Pancreas (tissue), 10 donors: ENCODE measurements at regions not wholly inside any gene's neighbourhood (a gene's known extent, or its start where the extent isn't known, plus 50 kb on each side); places are given as distances from the start of the nearest gene placed in this dataset.
A peak's percentile ranks its signal among the peaks of the same experiment; 100 is the strongest.

Experiments used
- ATAC-seq, 4 donors: fragments of 200-7000 bp; cut with Tn5 transposase; one replicate each; pipeline versions ENCODE4 v1.8.0 to v1.9.1; 2020; ENCODE audit warnings: mild to moderate bottlenecking in 4 of 4, moderate library complexity in 4 of 4
- DNase-seq, 6 donors: peaks; one replicate each; pipeline ENCODE4 v3.0.0-alpha.2; 2020
- FAIRE-seq: peaks from 2 replicates; lab custom pipeline; 2012; peaks lifted over from hg19 to GRCh38; lab: Jason Lieb, UNC
- H3K27ac ChIP-seq, 4 donors: fragments of 200-600 bp; sonication (generic); 1 replicate in 3 of 4; 2 replicates in 1 of 4; pipeline versions ENCODE4 v1.5.0 to v1.8.0; 2020
- H3K27me3 ChIP-seq, 4 donors: fragments of 200-600 bp; one replicate each; pipeline ENCODE4 v1.8.0; 2021
- H3K36me3 ChIP-seq, 3 donors: fragments of 200-600 bp; sonication (generic) in 1 of 3; one replicate each; pipeline versions ENCODE4 v1.5.0 to v1.8.0; 2020 to 2021
- H3K4me1 ChIP-seq, 3 donors: fragments of 200-600 bp; one replicate each; pipeline ENCODE4 v1.8.0; 2021
- H3K4me3 ChIP-seq, 4 donors: fragments of 200-600 bp; sonication (generic) in 2 of 4; one replicate each; pipeline versions ENCODE4 v1.5.0 to v1.8.0; 2020 to 2021
- H3K9me3 ChIP-seq, 4 donors: fragments of 200-600 bp; one replicate each; pipeline ENCODE4 v1.8.0; 2021
- WGBS, 2 donors: extraction: QIAGEN DNeasy Blood & Tissue Kit; methylation state at CpG; one replicate each; pipeline ENCODE4 v1.1.7; 2013; 5-methylcytosine and 5-hydroxymethylcytosine counted together
- intact Hi-C, 3 donors: fragments of 100-400 bp; cut with DNase I; formaldehyde crosslinking; loops; one replicate each; pipeline versions ENCODE4 v1.11.1 to v1.14.2; 2022
- TF ChIP-seq, protein P1 (sequence below), 4 donors: fragments of 200-600 bp; sonication (generic) in 3 of 4; IDR thresholded peaks; one replicate each; pipeline versions ENCODE4 v1.5.0 to v1.8.0; 2021; ENCODE audit warnings: antibody characterized with exemption in 4 of 4
- donor health status: healthy with polysubstance abuse.
- donor health status: DM: no; HTN: no; CAD: no; lungs with moderate emphysema.
- donor health status: DM: no; HTN: no; CAD: no.
- donor health status: control.
- donor health status: control.
- donor health status: Bipolar disorder and iron deficiency.
- donor health status: DM: yes; HTN: yes; CAD: no.
- donor health status: DM: no; HTN: no; CAD: no.
- donor health status: DM: no; HTN: no; CAD: no.
- donor health status: DM: yes; HTN: yes; CAD: no.

DNA sequence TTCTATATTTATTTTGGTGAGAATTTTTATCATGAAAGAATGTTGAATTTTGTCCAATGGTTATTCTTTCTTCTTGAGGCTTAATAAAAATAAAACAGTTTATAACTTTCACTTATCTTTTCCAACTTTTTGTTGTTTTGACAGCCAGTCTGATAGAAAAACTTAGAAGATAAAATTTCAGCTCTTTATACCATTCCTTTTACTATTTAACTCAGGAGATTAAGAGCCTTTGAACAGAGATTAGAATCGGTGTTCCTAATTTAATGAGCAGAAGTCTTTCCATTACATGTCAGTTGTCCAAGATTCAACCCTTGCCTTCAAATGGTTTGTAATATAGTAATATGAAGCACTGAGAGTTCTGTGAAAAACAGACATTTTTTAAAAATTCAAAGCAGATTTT, 97.8 kb upstream of the SEC61G start:
- no peak for ATAC-seq
- Histone ChIP-seq H3K27ac (no peak overlapping the region), H3K27me3 (no peaks in the 10 kb centered on the region), H3K4me1 (no peaks in the 10 kb centered on the region), H3K36me3 (no peaks in the 10 kb centered on the region), H3K4me3 (no peak overlapping the region), H3K9me3 (no peaks in the 10 kb centered on the region)
- 38 to 50% methylated on average over 1 of the region's 1 CpG for WGBS, 2 donors
- no peak for FAIRE-seq
- no peak for DNase-seq
- intact Hi-C loops, result no loop called here
- TF ChIP-seq, protein P1, sequence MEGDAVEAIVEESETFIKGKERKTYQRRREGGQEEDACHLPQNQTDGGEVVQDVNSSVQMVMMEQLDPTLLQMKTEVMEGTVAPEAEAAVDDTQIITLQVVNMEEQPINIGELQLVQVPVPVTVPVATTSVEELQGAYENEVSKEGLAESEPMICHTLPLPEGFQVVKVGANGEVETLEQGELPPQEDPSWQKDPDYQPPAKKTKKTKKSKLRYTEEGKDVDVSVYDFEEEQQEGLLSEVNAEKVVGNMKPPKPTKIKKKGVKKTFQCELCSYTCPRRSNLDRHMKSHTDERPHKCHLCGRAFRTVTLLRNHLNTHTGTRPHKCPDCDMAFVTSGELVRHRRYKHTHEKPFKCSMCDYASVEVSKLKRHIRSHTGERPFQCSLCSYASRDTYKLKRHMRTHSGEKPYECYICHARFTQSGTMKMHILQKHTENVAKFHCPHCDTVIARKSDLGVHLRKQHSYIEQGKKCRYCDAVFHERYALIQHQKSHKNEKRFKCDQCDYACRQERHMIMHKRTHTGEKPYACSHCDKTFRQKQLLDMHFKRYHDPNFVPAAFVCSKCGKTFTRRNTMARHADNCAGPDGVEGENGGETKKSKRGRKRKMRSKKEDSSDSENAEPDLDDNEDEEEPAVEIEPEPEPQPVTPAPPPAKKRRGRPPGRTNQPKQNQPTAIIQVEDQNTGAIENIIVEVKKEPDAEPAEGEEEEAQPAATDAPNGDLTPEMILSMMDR (IDR thresholded peaks at IDR 0.05), result no peak

DNA sequence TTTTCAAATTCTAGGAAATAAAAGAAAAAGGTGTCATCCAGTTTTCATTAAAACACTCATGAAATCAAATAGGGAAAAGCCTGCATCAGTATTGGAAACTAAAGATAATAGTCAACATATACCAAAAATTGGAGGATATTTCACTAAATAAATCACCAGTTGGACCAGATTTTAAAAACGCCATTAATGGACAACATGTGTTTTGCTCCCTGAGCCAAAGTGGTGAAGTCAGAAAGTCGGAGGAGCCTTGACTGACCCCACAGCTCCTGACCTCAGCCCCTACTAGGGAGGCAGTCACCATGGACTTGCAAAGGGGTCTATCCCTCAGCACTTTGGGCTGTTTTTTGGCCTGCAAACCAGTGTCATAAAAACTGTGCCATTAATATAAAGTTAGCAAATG, 98.3 kb upstream of the SEC61G start:
- no peak for ATAC-seq
- TF ChIP-seq, protein P1 (IDR thresholded peaks at IDR 0.05), result no peak
- intact Hi-C loops, result no loop called here
- Histone ChIP-seq H3K27ac (no peak overlapping the region), H3K4me1 (no peaks in the 10 kb centered on the region), H3K4me3 (no peak overlapping the region), H3K36me3 (no peaks in the 10 kb centered on the region), H3K27me3 (no peaks in the 10 kb centered on the region), H3K9me3 (no peaks in the 10 kb centered on the region)
- no peak for FAIRE-seq
- 55 to 63% methylated on average over 2 of the region's 2 CpGs for WGBS, 2 donors
- no peak for DNase-seq

DNA sequence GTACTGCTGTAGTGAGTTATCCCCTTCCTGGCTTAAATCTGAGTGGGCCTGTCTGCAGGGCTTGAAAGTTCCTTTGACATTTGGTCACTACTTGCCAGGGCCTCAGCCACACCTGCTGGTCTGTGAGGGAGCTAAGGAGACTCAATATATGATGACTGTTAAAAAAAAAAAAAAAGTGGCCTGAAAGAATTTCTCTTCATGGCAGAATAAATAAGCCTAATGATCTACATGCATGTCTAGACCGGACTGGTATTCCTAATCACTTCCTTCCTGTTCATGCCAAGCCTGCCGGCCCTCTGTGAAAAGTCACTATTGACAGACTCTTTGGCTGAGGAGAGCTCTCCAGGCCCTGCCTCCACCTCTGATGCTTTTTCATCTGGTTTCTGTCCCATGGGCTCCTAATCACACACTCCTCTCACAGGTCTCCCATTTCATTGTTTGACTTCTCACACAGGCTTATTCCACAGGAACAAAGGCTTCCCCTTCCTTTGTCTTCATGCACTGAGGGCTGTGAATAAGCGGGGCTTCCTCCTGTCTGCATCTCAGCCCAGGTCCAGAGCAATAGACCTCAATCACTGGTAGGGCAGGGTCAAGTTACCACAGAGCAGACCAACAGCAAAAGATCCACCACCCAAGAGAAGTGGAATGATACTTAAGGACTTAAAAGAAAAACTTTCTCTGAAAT, 99.1 kb upstream of the SEC61G start:
- WGBS, 2 donors, result 37 to 43% methylated on average over 3 of the region's 3 CpGs
- H3K9me3 ChIP-seq, result no peaks in the 10 kb centered on the region
- DNase-seq, result no peak
- TF ChIP-seq, protein P1 (IDR thresholded peaks at IDR 0.05), result no peak
- intact Hi-C loops, result no loop called here
- H3K4me1 ChIP-seq, result no peaks in the 10 kb centered on the region
- H3K27me3 ChIP-seq, result no peaks in the 10 kb centered on the region
- no peaks in the 10 kb centered on the region for H3K36me3 ChIP-seq
- H3K4me3 ChIP-seq, result no peak overlapping the region
- no peak overlapping the region for H3K27ac ChIP-seq
- FAIRE-seq, result no peak
- peak in 2 of 4 donors; percentile 31 to 45 for ATAC-seq

DNA sequence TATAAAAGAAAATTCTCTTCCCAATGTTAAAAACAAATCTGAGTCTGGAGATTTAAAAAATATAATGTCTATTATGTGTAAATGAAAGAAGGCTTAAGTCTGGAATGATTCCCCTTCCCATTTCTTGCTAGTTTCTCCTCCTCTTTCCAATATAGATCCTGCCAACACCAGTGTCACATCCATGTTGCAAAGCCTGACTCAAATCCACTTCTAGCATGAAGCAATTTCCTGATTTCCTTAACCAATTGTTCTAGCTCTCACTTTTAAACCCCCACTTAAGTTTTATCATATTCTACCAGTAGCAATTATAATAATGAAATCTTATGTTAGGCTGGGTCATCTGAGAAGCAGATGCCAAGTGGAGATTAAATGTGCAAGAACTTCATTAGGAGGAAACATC, 100.1 kb upstream of the SEC61G start:
- no peak overlapping the region for H3K4me3 ChIP-seq
- H3K4me1 ChIP-seq, result no peaks in the 10 kb centered on the region
- H3K36me3 ChIP-seq, result no peaks in the 10 kb centered on the region
- TF ChIP-seq, protein P1 (IDR thresholded peaks at IDR 0.05), result no peak
- DNase-seq, result no peak
- ATAC-seq, result no peak
- no peak overlapping the region for H3K27ac ChIP-seq
- no peak for FAIRE-seq
- intact Hi-C loops, result no loop called here
- no peaks in the 10 kb centered on the region for H3K9me3 ChIP-seq
- no peaks in the 10 kb centered on the region for H3K27me3 ChIP-seq

DNA sequence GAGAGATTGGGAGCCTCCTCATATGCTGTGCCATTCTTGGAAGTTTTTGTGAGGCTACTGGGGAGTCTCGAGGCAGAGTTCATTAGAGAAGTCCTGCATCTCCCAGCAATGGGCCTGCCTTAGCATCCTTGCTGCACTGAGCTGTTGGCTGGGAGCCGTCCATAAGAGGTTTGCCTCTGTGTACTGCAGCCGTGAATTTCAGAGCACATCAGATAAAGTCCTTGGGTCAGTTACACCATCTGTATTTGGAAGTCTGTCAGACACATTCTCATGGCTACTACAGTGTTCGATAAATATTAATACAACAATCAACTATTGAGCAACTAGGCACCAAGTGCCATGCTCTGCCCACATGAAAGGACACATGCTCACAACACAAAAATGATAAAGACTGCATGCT, 100.5 kb upstream of the SEC61G start:
- Histone ChIP-seq H3K4me3 (no peak overlapping the region), H3K4me1 (no peaks in the 10 kb centered on the region), H3K9me3 (no peaks in the 10 kb centered on the region), H3K36me3 (no peaks in the 10 kb centered on the region), H3K27ac (no peak overlapping the region), H3K27me3 (no peaks in the 10 kb centered on the region)
- TF ChIP-seq, protein P1 (IDR thresholded peaks at IDR 0.05), result no peak
- WGBS, 2 donors, result 57 to 63% methylated on average over 4 of the region's 4 CpGs
- DNase-seq (no peak), ATAC-seq (no peak), FAIRE-seq (no peak)
- intact Hi-C loops, result no loop called here
